B cell (primary cell): ENCODE measurements at regions not wholly inside any gene's neighbourhood (a gene's known extent, or its start where the extent isn't known, plus 50 kb on each side); places are given as distances from the start of the nearest gene placed in this dataset.
"Not testable (repeated sequence)": the region's sequence is repeated elsewhere in the genome, so short reads cannot be mapped to it uniquely, and the experiment has no call there.

Experiments
- ATAC-seq: fragments of 200-7000 bp; cut with Tn5 transposase; one replicate; pipeline ENCODE4 v1.10.0; 2021; ENCODE audit warnings: low read depth, mild to moderate bottlenecking, moderate number of reproducible peaks, moderate library complexity
- CTCF ChIA-PET: fragments of 350-600 bp; sonication (Branson Sonifier 250); formaldehyde crosslinking; loops from one replicate; lab custom pipeline; 2021; ENCODE audit warnings: antibody characterized with exemption, inconsistent platforms; lab: Charles Lee
- POLR2A ChIA-PET: fragments of 350-600 bp; sonication (Branson Sonifier 250); formaldehyde crosslinking; loops from one replicate; lab custom pipeline; 2021; ENCODE audit warnings: antibody characterized with exemption; lab: Charles Lee
- DNase-seq: peaks from one replicate; pipeline ENCODE4 v3.0.0; 2013
- H2AFZ ChIP-seq: 2 replicates; pipeline ENCODE4 v1.6.1; 2012; ENCODE audit warnings: mild to moderate bottlenecking, low read depth, low read length; ENCODE audit not compliant: insufficient read depth, poor library complexity, severe bottlenecking
- H3K27ac ChIP-seq, 2 donors: 1 replicate in 1 of 2; 2 replicates in 1 of 2; pipeline ENCODE4 v1.5.1; 2012 to 2013; ENCODE audit warnings: low read length in 2 of 2, mild to moderate bottlenecking in 2 of 2, moderate library complexity in 1 of 2
- H3K27me3 ChIP-seq, 4 experiments: fragments of 200-600 bp in 1 of 4; sonication (generic) in 1 of 4; replicated peaks in 1 of 4; 1 replicate in 2 of 4; 2 replicates in 2 of 4; pipeline versions ENCODE4 v1.6.1 to v1.7.0; 2013 to 2016; ENCODE audit warnings: low read length in 3 of 4, mild to moderate bottlenecking in 2 of 4, mixed read lengths in 1 of 4, moderate library complexity in 1 of 4; ENCODE audit not compliant: insufficient read depth in 4 of 4, control insufficient read depth in 3 of 4; ENCODE audit errors: control extremely low read depth in 1 of 4
- H3K36me3 ChIP-seq, 2 experiments: replicated peaks in 1 of 2; 1 replicate in 1 of 2; 2 replicates in 1 of 2; pipeline versions ENCODE4 v1.6.1 to v1.7.1; 2013; ENCODE audit warnings: low read length in 1 of 2; ENCODE audit not compliant: insufficient read depth in 2 of 2, control insufficient read depth in 1 of 2; ENCODE audit errors: control extremely low read depth in 1 of 2, extremely low read depth in 1 of 2
- H3K4me1 ChIP-seq, 2 donors: fragments of 200-600 bp in 1 of 2; sonication (generic) in 1 of 2; 1 replicate in 1 of 2; 2 replicates in 1 of 2; pipeline versions ENCODE4 v1.5.1 to v1.6.1; 2013 to 2017; ENCODE audit warnings: low read length in 2 of 2; ENCODE audit not compliant: control insufficient read depth in 2 of 2, insufficient read depth in 2 of 2
- H3K4me2 ChIP-seq: replicated peaks from 2 replicates; pipeline ENCODE3; 2012; ENCODE audit warnings: mild to moderate bottlenecking, low read depth, low read length; ENCODE audit not compliant: poor library complexity, severe bottlenecking
- H3K4me3 ChIP-seq, 5 experiments: fragments of 200-600 bp in 1 of 5; sonication (generic) in 1 of 5; 1 replicate in 3 of 5; 2 replicates in 2 of 5; pipeline versions ENCODE4 v1.5.1 to v1.7.0; 2011 to 2016; ENCODE audit warnings: low read length in 4 of 5, mild to moderate bottlenecking in 4 of 5, low read depth in 2 of 5, control low read depth in 1 of 5, moderate library complexity in 1 of 5; ENCODE audit not compliant: insufficient read depth in 1 of 5; ENCODE audit errors: control extremely low read depth in 1 of 5, extremely low read depth in 1 of 5
- H3K79me2 ChIP-seq: fragments of 200-600 bp; sonication (generic); one replicate; pipeline ENCODE4 v1.6.0; 2016; ENCODE audit warnings: low read length; ENCODE audit not compliant: control insufficient read depth, insufficient read depth
- H3K9ac ChIP-seq: fragments of 200-600 bp; sonication (generic); 2 replicates; pipeline ENCODE4 v1.6.1; 2017; ENCODE audit warnings: mild to moderate bottlenecking, low read length, moderate library complexity
- H3K9me3 ChIP-seq, 3 donors: one replicate each; pipeline versions ENCODE4 v1.6.1 to v1.7.1; 2013; ENCODE audit warnings: low read length in 2 of 3; ENCODE audit not compliant: control insufficient read depth in 2 of 3, insufficient read depth in 1 of 3; ENCODE audit errors: control extremely low read depth in 1 of 3
- H4K20me1 ChIP-seq: 2 replicates; pipeline ENCODE4 v1.6.0; 2012; ENCODE audit warnings: mild to moderate bottlenecking, low read length; ENCODE audit not compliant: insufficient read depth, control insufficient read depth, poor library complexity, severe bottlenecking
- H3K27ac Mint-ChIP-seq: one replicate; pipeline ENCODE4 v1.8.0; 2021; ENCODE audit warnings: mixed read lengths
- H3K27me3 Mint-ChIP-seq: one replicate; pipeline ENCODE4 v1.8.0; 2021; ENCODE audit warnings: mixed read lengths
- H3K4me1 Mint-ChIP-seq: one replicate; pipeline ENCODE4 v1.8.0; 2021; ENCODE audit warnings: mixed read lengths
- H3K4me3 Mint-ChIP-seq: one replicate; pipeline ENCODE4 v1.8.0; 2021; ENCODE audit warnings: mixed read lengths
- H3K9me3 Mint-ChIP-seq: one replicate; pipeline ENCODE4 v1.8.0; 2022; ENCODE audit warnings: mixed read lengths; ENCODE audit not compliant: insufficient read depth
- EZH2 ChIP-seq: IDR thresholded peaks from 2 replicates; pipeline ENCODE4 v1.6.1; 2012; ENCODE audit warnings: borderline replicate concordance, low read depth, mild to moderate bottlenecking, moderate library complexity, low read length; ENCODE audit not compliant: insufficient read depth, poor library complexity, severe bottlenecking
- WGBS: methylation state at CpG from one replicate; pipeline ENCODE4 v1.1.5; 2013; ENCODE audit warnings: missing lambda C conversion rate; ENCODE audit not compliant: insufficient coverage; 5-methylcytosine and 5-hydroxymethylcytosine counted together
- intact Hi-C: fragments of 100-400 bp; cut with micrococcal nuclease; formaldehyde crosslinking; loops from one replicate; pipeline ENCODE4 v1.10.0; 2022
- TF ChIP-seq, protein P1 (sequence below): fragments of 200-600 bp; IDR thresholded peaks from one replicate; pipeline ENCODE4 v1.8.0; 2022; ENCODE audit warnings: antibody characterized with exemption, mild to moderate bottlenecking

DNA sequence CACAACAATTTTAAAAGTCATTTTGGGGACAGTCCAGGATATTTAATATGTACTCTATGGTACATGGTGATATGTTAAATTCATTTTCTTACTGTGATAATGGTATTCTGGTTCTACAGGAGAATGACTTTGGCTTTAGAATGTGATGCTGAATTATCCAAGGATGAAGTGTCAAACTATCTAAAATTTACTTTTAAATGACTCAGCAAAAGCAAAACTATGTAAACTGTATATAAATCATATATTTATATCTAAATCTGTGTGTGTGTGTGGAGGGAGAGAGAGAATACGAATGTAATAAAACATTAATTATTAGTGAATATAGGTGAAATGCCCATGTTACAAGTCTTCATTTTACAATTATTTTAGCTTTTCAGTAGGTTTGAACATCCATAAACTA, 733.8 kb upstream of the CA10 start:
- H3K9me3 Mint-ChIP-seq = peaks cover 3% of the 10 kb centered on the region
- ChIA-PET CTCF (no interaction called here), POLR2A (no interaction called here)
- no peaks in the 10 kb centered on the region for H4K20me1 ChIP-seq
- ATAC-seq (no peak), DNase-seq (no peak)
- H3K27me3 Mint-ChIP-seq = no peaks in the 10 kb centered on the region
- H3K27ac Mint-ChIP-seq = no peak overlapping the region
- H3K4me2 ChIP-seq = no peak overlapping the region
- no peak overlapping the region for H3K27ac ChIP-seq
- intact Hi-C loops = no loop called here
- no peak overlapping the region for H3K4me3 Mint-ChIP-seq
- H3K36me3 ChIP-seq = no peaks in the 10 kb centered on the region
- H3K4me1 Mint-ChIP-seq = no peaks in the 10 kb centered on the region
- WGBS = no CpG with 5 or more reads among the region's 1 CpG
- H3K4me3 ChIP-seq = no peak overlapping the region
- H3K79me2 ChIP-seq = no peaks in the 10 kb centered on the region
- no peaks in the 10 kb centered on the region for H3K9me3 ChIP-seq
- H3K9ac ChIP-seq = no peak overlapping the region
- no peaks in the 10 kb centered on the region for H3K4me1 ChIP-seq
- no peaks in the 10 kb centered on the region for H3K27me3 ChIP-seq
- H2AFZ ChIP-seq = no peak overlapping the region
- TF ChIP-seq, protein P1, sequence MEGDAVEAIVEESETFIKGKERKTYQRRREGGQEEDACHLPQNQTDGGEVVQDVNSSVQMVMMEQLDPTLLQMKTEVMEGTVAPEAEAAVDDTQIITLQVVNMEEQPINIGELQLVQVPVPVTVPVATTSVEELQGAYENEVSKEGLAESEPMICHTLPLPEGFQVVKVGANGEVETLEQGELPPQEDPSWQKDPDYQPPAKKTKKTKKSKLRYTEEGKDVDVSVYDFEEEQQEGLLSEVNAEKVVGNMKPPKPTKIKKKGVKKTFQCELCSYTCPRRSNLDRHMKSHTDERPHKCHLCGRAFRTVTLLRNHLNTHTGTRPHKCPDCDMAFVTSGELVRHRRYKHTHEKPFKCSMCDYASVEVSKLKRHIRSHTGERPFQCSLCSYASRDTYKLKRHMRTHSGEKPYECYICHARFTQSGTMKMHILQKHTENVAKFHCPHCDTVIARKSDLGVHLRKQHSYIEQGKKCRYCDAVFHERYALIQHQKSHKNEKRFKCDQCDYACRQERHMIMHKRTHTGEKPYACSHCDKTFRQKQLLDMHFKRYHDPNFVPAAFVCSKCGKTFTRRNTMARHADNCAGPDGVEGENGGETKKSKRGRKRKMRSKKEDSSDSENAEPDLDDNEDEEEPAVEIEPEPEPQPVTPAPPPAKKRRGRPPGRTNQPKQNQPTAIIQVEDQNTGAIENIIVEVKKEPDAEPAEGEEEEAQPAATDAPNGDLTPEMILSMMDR = no peak
- no peak for TF ChIP-seq EZH2

DNA sequence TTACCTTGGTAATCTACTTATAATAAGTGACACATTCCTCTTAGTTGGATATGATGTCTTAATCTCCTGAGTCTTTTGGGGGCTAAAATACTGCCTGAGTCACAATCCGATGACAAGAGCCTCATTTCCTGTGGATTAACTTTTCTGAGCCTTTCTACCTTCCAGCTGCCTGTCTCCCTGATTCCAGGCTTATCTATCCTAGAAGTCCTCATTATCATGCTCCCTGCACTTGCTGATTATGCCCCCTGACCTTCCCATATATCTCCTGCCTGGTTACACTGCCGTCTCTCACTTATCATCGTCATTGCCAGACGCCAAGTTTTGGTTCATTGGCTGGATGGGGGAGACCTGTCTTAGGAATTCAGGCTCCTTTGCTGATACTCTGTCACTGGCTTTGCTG, 727.4 kb upstream of the CA10 start:
- CTCF ChIA-PET = no interaction called here
- H3K36me3 ChIP-seq = no peaks in the 10 kb centered on the region
- TF ChIP-seq EZH2 = no peak
- TF ChIP-seq, protein P1 = no peak
- H3K9me3 ChIP-seq = peaks cover 0 to 13% (median 0%) of the 10 kb centered on the region in 3 donors
- intact Hi-C loops = no loop called here
- Mint-ChIP-seq H3K27me3 (no peaks in the 10 kb centered on the region), H3K4me1 (no peaks in the 10 kb centered on the region), H3K9me3 (no peaks in the 10 kb centered on the region), H3K4me3 (no peak overlapping the region), H3K27ac (no peak overlapping the region)
- H2AFZ ChIP-seq = no peak overlapping the region
- DNase-seq (no peak), ATAC-seq (no peak)
- no peaks in the 10 kb centered on the region for H4K20me1 ChIP-seq
- H3K4me1 ChIP-seq = no peaks in the 10 kb centered on the region
- POLR2A ChIA-PET = no interaction called here
- H3K79me2 ChIP-seq = no peaks in the 10 kb centered on the region
- no peak overlapping the region for H3K9ac ChIP-seq
- 100% methylated on average over 1 of the region's 4 CpGs for WGBS
- H3K4me2 ChIP-seq = no peak overlapping the region
- no peak overlapping the region for H3K4me3 ChIP-seq
- no peak overlapping the region for H3K27ac ChIP-seq
- no peaks in the 10 kb centered on the region for H3K27me3 ChIP-seq

DNA sequence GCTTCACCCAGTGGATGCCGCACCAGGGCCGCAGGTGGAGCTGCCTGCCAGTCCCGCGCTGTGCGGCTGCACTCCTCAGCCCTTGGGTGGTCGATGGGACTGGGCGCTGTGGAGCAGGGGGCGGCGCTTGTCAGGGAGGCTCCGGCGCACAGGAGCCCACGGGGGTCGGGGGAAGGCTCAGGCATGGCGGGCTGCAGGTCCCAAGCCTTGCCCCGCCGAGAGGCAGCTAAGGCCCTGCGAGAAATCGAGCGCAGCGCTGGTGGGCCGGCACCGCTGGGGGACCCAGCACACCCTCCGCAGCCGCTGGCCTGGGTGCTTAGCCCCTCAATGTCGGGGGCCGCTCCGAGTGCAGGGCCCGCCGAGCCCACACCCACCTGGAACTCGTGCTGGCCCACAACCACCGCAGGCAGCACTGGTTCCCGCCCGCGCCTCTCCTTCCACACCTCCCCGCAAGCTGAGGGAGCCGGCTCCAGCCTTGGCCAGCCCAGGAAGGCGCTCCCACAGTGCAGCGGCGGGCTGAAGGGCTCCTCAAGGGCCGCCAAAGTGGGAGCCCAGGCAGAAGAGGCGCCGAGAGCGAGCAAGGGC, 725.5 kb upstream of the CA10 start:
- H3K27ac ChIP-seq, H3K27me3 Mint-ChIP-seq, H3K9ac ChIP-seq, ATAC-seq, H3K36me3 ChIP-seq, H3K27ac Mint-ChIP-seq, H3K9me3 Mint-ChIP-seq, H3K4me1 Mint-ChIP-seq, H3K4me3 ChIP-seq, H2AFZ ChIP-seq, H4K20me1 ChIP-seq, H3K4me2 ChIP-seq, POLR2A ChIA-PET, intact Hi-C loops, DNase-seq, CTCF ChIA-PET, H3K4me1 ChIP-seq, H3K79me2 ChIP-seq, H3K27me3 ChIP-seq, H3K4me3 Mint-ChIP-seq: not testable (repeated sequence)
- H3K9me3 ChIP-seq = peaks cover 0 to 13% (median 0%) of the 10 kb centered on the region in 3 donors
- WGBS = 48% methylated on average over 41 of the region's 43 CpGs
